Peyer's patch (tissue), 4 donors: ENCODE measurements at regions not wholly inside any gene's neighbourhood (a gene's known extent, or its start where the extent isn't known, plus 50 kb on each side); places are given as distances from the start of the nearest gene placed in this dataset.

Experiments
- DNase-seq, 3 donors: peaks; one replicate each; pipeline ENCODE4 v3.0.0-alpha.2; 2017 to 2019
- H3K27ac ChIP-seq, 4 donors: fragments of 200-600 bp; sonication (generic); one replicate each; pipeline ENCODE4 v1.5.1; 2016 to 2019
- H3K27me3 ChIP-seq, 2 donors: fragments of 200-600 bp; sonication (generic); one replicate each; pipeline ENCODE4 v1.5.1; 2019
- H3K36me3 ChIP-seq, 3 donors: fragments of 200-600 bp; sonication (generic); one replicate each; pipeline ENCODE4 v1.5.1; 2016 to 2019
- H3K4me1 ChIP-seq, 4 donors: fragments of 200-600 bp; sonication (generic); one replicate each; pipeline ENCODE4 v1.5.1; 2016 to 2019
- H3K4me3 ChIP-seq, 4 donors: fragments of 200-600 bp; sonication (generic); 1 replicate in 3 of 4; 2 replicates in 1 of 4; pipeline ENCODE4 v1.5.1; 2016 to 2019; ENCODE audit warnings: mild to moderate bottlenecking in 1 of 4
- H3K9me3 ChIP-seq, 4 donors: fragments of 200-600 bp; sonication (generic); one replicate each; pipeline ENCODE4 v1.5.1; 2016 to 2019; ENCODE audit warnings: mild to moderate bottlenecking in 1 of 4
- POLR2A ChIP-seq, 2 donors: fragments of 450-650 bp; IDR thresholded peaks; one replicate each; pipeline ENCODE4 v1.5.1; 2017; ENCODE audit warnings: antibody characterized with exemption in 2 of 2, mild to moderate bottlenecking in 2 of 2, moderate library complexity in 2 of 2
- TF ChIP-seq, protein P1 (sequence below), 6 experiments: fragments of 450-650 bp in 4 of 6; fragments of 200-600 bp in 2 of 6; sonication (generic) in 1 of 6; IDR thresholded peaks; one replicate each; pipeline ENCODE4 v1.5.1; 2017 to 2019; ENCODE audit warnings: antibody characterized with exemption in 6 of 6, mild to moderate bottlenecking in 3 of 6, moderate library complexity in 1 of 6

- no peak for DNase-seq
- H3K9me3 ChIP-seq: no peaks in the 10 kb centered on the region
- no peaks in the 10 kb centered on the region for H3K27me3 ChIP-seq
- TF ChIP-seq POLR2A (IDR thresholded peaks at IDR 0.05): no peak
- TF ChIP-seq, protein P1, sequence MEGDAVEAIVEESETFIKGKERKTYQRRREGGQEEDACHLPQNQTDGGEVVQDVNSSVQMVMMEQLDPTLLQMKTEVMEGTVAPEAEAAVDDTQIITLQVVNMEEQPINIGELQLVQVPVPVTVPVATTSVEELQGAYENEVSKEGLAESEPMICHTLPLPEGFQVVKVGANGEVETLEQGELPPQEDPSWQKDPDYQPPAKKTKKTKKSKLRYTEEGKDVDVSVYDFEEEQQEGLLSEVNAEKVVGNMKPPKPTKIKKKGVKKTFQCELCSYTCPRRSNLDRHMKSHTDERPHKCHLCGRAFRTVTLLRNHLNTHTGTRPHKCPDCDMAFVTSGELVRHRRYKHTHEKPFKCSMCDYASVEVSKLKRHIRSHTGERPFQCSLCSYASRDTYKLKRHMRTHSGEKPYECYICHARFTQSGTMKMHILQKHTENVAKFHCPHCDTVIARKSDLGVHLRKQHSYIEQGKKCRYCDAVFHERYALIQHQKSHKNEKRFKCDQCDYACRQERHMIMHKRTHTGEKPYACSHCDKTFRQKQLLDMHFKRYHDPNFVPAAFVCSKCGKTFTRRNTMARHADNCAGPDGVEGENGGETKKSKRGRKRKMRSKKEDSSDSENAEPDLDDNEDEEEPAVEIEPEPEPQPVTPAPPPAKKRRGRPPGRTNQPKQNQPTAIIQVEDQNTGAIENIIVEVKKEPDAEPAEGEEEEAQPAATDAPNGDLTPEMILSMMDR (IDR thresholded peaks at IDR 0.05): no peak
- no peak overlapping the region for H3K4me3 ChIP-seq
- no peaks in the 10 kb centered on the region for H3K4me1 ChIP-seq
- H3K36me3 ChIP-seq: no peaks in the 10 kb centered on the region
- no peak overlapping the region for H3K27ac ChIP-seq
Observed at GRCh38 chr6:4668271-4669179, 107.7 kb upstream of the CDYL start.

- DNase-seq: no peak
- no peaks in the 10 kb centered on the region for H3K9me3 ChIP-seq
- H3K27ac ChIP-seq: no peak overlapping the region
- no peaks in the 10 kb centered on the region for H3K36me3 ChIP-seq
- H3K4me1 ChIP-seq: no peaks in the 10 kb centered on the region
- H3K4me3 ChIP-seq: no peak overlapping the region
- TF ChIP-seq POLR2A (IDR thresholded peaks at IDR 0.05): no peak
- TF ChIP-seq, protein P1 (IDR thresholded peaks at IDR 0.05): no peak
- no peaks in the 10 kb centered on the region for H3K27me3 ChIP-seq
Observed at GRCh38 chr6:4667591-4667990, 108.6 kb upstream of the CDYL start.

DNA sequence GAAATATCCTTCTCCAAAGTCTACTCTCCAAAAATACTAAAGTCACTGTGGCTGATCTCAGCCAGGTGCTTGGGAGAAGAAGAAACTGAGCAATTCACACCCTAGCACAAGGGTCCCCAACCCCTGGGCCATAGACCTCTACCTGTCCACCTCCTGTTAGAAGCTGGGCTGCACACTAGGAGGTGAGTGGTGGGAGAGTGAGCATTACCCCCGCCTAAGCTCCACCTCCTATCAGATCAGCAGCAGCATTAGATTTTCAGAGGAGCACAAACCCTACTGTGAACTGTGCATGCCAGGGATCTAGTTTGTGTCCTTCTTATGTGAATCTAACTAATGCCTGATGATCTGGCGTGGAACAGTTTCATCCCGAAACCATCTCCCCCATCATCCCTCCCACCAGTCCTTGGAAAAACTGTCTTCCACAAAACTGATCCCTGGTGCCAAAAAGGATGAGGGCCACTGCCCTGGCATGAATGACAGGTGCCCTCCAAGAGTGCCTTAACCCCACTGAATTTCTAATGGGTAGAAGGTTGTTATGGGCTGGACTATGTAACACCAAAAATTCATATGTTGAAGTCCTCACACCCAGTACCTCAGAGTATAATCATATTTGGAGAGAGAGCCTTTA is 109.2 kb upstream of the CDYL start:
- Histone ChIP-seq H3K36me3 (no peaks in the 10 kb centered on the region), H3K27ac (no peak overlapping the region), H3K4me3 (no peak overlapping the region), H3K27me3 (no peaks in the 10 kb centered on the region), H3K9me3 (no peaks in the 10 kb centered on the region), H3K4me1 (no peaks in the 10 kb centered on the region)
- DNase-seq: no peak
- TF ChIP-seq, protein P1 (IDR thresholded peaks at IDR 0.05): no peak
- TF ChIP-seq POLR2A (IDR thresholded peaks at IDR 0.05): no peak

GRCh38 chr6:4665489-4666417 is 110.5 kb upstream of the CDYL start:
- DNase-seq: no peak
- no peak overlapping the region for H3K4me3 ChIP-seq
- H3K27me3 ChIP-seq: no peaks in the 10 kb centered on the region
- H3K4me1 ChIP-seq: no peaks in the 10 kb centered on the region
- H3K9me3 ChIP-seq: no peaks in the 10 kb centered on the region
- H3K27ac ChIP-seq: no peak overlapping the region
- H3K36me3 ChIP-seq: no peaks in the 10 kb centered on the region
- TF ChIP-seq, protein P1 (IDR thresholded peaks at IDR 0.05): no peak
- TF ChIP-seq POLR2A (IDR thresholded peaks at IDR 0.05): no peak

DNA sequence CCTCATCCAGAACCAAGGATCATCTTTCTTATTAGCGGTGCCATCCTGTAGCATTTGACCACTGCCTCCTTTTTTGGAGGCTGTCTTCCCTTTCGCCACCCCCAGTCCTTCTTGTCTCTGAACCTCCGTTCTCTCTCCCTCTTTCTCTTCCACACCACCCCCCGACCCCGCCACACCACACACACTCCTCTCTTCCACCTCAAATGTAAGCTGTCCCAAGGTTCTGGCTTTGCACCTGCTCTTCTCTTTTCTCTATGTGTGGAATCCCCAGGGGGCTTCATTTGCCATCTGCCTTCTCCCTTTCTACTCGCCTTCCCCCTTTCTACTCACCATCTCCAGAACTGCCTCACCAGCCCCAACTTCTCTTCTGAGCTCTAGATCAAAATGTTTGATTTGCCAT is 111.3 kb upstream of the CDYL start:
- no peaks in the 10 kb centered on the region for H3K9me3 ChIP-seq
- no peak overlapping the region for H3K27ac ChIP-seq
- H3K4me3 ChIP-seq: no peak overlapping the region
- H3K4me1 ChIP-seq: no peaks in the 10 kb centered on the region
- H3K27me3 ChIP-seq: no peaks in the 10 kb centered on the region
- TF ChIP-seq, protein P1 (IDR thresholded peaks at IDR 0.05): no peak
- no peak for TF ChIP-seq POLR2A (IDR thresholded peaks at IDR 0.05)
- H3K36me3 ChIP-seq: no peaks in the 10 kb centered on the region
- no peak for DNase-seq
